Astrocyte (in vitro differentiated cells and primary cell): ENCODE measurements at regions not wholly inside any gene's neighbourhood (a gene's known extent, or its start where the extent isn't known, plus 50 kb on each side); places are given as distances from the start of the nearest gene placed in this dataset.
A peak's percentile ranks its signal among the peaks of the same experiment; 100 is the strongest.

Source experiments
- DNase-seq: peaks from one replicate; pipeline ENCODE4 v3.0.0-alpha.2; 2010; ENCODE audit warnings: low read depth
- FAIRE-seq: peaks from 2 replicates; lab custom pipeline; 2011; peaks lifted over from hg19 to GRCh38; lab: Jason Lieb, UNC
- H2AFZ ChIP-seq: 2 replicates; pipeline ENCODE4 v1.6.0; 2012; ENCODE audit warnings: low read depth, low read length, inconsistent platforms
- H3K27ac ChIP-seq: 2 replicates; pipeline ENCODE4 v1.5.1; 2011; ENCODE audit warnings: low read depth, low read length, inconsistent platforms
- H3K27me3 ChIP-seq: 2 replicates; pipeline ENCODE4 v1.6.0; 2011; ENCODE audit warnings: low read length, inconsistent platforms; ENCODE audit not compliant: insufficient read depth
- H3K36me3 ChIP-seq: 2 replicates; pipeline ENCODE4 v1.5.1; 2011; ENCODE audit warnings: low read length, inconsistent platforms; ENCODE audit not compliant: insufficient read depth
- H3K4me1 ChIP-seq: 2 replicates; pipeline ENCODE4 v1.5.1; 2011; ENCODE audit warnings: low read length, inconsistent platforms; ENCODE audit not compliant: insufficient read depth
- H3K4me2 ChIP-seq: 2 replicates; pipeline ENCODE4 v1.6.0; 2012; ENCODE audit warnings: low read length, inconsistent platforms
- H3K4me3 ChIP-seq: 2 replicates; pipeline ENCODE4 v1.5.1; 2011; ENCODE audit warnings: low read depth, mild to moderate bottlenecking, low read length, inconsistent platforms; ENCODE audit not compliant: insufficient read depth
- H3K79me2 ChIP-seq: 2 replicates; pipeline ENCODE4 v1.6.0; 2012; ENCODE audit warnings: mild to moderate bottlenecking, low read length, inconsistent platforms; ENCODE audit not compliant: insufficient read depth
- H3K9ac ChIP-seq: 2 replicates; pipeline ENCODE4 v1.6.0; 2012; ENCODE audit warnings: mild to moderate bottlenecking, low read length, inconsistent platforms
- H3K9me3 ChIP-seq: 2 replicates; pipeline ENCODE4 v1.5.1; 2012; ENCODE audit warnings: low read depth, mild to moderate bottlenecking, low read length, inconsistent platforms; ENCODE audit not compliant: insufficient read depth
- H4K20me1 ChIP-seq: 2 replicates; pipeline ENCODE4 v1.6.0; 2012; ENCODE audit warnings: low read length, inconsistent platforms; ENCODE audit not compliant: insufficient read depth
- H3K27ac Mint-ChIP-seq: one replicate; pipeline ENCODE4 v1.8.0; 2021; ENCODE audit warnings: mild to moderate bottlenecking, mixed read lengths; ENCODE audit not compliant: unreplicated experiment
- H3K27me3 Mint-ChIP-seq: one replicate; pipeline ENCODE4 v1.8.0; 2021; ENCODE audit warnings: low read depth, mixed read lengths; ENCODE audit not compliant: unreplicated experiment
- H3K36me3 Mint-ChIP-seq: one replicate; pipeline ENCODE4 v1.8.0; 2021; ENCODE audit warnings: low read depth, mixed read lengths; ENCODE audit not compliant: unreplicated experiment
- H3K4me1 Mint-ChIP-seq: one replicate; pipeline ENCODE4 v1.8.0; 2021; ENCODE audit warnings: low read depth, mixed read lengths; ENCODE audit not compliant: unreplicated experiment
- H3K4me3 Mint-ChIP-seq: one replicate; pipeline ENCODE4 v1.8.0; 2021; ENCODE audit warnings: mild to moderate bottlenecking, moderate library complexity, mixed read lengths; ENCODE audit not compliant: unreplicated experiment
- H3K9me3 Mint-ChIP-seq: one replicate; pipeline ENCODE4 v1.8.0; 2021; ENCODE audit warnings: mild to moderate bottlenecking, mixed read lengths; ENCODE audit not compliant: unreplicated experiment
- EZH2 ChIP-seq: IDR thresholded peaks from 2 replicates; pipeline ENCODE4 v1.6.1; 2012; ENCODE audit warnings: mild to moderate bottlenecking, low read length, inconsistent platforms; ENCODE audit not compliant: insufficient read depth
- TF ChIP-seq, protein P1 (sequence below): IDR thresholded peaks from 2 replicates; pipeline ENCODE4 v1.5.1; 2011; ENCODE audit warnings: low read depth, mild to moderate bottlenecking, inconsistent platforms, low read length, moderate library complexity; ENCODE audit not compliant: insufficient read depth

DNA sequence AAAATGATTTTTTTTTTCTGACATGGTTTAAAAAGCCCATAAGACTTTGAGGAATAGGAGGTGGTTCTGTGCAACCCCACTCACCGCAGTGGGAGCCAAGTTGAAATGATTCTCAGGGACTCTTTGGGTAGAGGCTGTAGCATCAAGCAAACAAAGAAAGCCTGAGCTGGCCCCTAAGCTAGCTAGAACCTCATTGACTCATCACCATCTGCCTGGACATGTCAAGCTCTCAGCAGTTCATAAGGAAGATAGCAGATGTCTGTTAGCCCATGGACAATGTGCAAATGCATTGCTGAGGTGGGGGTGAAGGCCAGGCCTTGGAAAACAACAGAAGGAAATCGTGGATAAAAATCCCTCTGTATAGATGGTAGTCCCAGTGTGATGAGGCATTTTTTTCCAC lies 234.8 kb downstream of the NR2F2 start:
- no peaks in the 10 kb centered on the region for H3K79me2 ChIP-seq
- Mint-ChIP-seq H3K4me3 (no peak overlapping the region), H3K4me1 (no peaks in the 10 kb centered on the region), H3K36me3 (no peaks in the 10 kb centered on the region), H3K27me3 (peaks cover 18% of the 10 kb centered on the region), H3K27ac (no peak overlapping the region), H3K9me3 (peaks cover 2% of the 10 kb centered on the region)
- TF ChIP-seq, protein P1, sequence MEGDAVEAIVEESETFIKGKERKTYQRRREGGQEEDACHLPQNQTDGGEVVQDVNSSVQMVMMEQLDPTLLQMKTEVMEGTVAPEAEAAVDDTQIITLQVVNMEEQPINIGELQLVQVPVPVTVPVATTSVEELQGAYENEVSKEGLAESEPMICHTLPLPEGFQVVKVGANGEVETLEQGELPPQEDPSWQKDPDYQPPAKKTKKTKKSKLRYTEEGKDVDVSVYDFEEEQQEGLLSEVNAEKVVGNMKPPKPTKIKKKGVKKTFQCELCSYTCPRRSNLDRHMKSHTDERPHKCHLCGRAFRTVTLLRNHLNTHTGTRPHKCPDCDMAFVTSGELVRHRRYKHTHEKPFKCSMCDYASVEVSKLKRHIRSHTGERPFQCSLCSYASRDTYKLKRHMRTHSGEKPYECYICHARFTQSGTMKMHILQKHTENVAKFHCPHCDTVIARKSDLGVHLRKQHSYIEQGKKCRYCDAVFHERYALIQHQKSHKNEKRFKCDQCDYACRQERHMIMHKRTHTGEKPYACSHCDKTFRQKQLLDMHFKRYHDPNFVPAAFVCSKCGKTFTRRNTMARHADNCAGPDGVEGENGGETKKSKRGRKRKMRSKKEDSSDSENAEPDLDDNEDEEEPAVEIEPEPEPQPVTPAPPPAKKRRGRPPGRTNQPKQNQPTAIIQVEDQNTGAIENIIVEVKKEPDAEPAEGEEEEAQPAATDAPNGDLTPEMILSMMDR, result no peak
- no peak for TF ChIP-seq EZH2
- no peak overlapping the region for H3K27ac ChIP-seq
- H3K4me3 ChIP-seq, result no peak overlapping the region
- H4K20me1 ChIP-seq, result no peaks in the 10 kb centered on the region
- H3K27me3 ChIP-seq, result no peaks in the 10 kb centered on the region
- no peak overlapping the region for H3K4me2 ChIP-seq
- no peak for FAIRE-seq
- H3K4me1 ChIP-seq, result no peaks in the 10 kb centered on the region
- H2AFZ ChIP-seq, result no peak overlapping the region
- H3K36me3 ChIP-seq, result no peaks in the 10 kb centered on the region
- no peak overlapping the region for H3K9ac ChIP-seq
- no peaks in the 10 kb centered on the region for H3K9me3 ChIP-seq
- no peak for DNase-seq

DNA sequence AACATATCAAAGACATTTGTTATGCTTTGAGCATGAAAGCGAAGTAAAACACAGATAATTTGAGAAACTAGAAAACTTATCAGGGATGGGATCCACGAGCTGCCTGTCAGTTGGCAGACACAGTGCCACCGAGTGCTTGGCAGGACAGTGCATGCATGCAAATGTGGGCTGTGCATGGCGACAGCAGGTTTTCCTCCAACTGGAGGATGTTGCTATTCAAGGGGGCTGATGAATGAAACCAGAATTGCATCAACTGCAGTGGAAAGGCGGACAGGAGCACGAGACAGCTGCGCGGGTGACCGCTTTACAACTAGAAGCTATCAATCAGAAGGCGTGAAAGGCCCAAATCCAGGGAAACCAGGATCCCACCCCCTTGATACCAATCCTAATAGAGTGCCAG lies 244.3 kb downstream of the NR2F2 start:
- Histone ChIP-seq H3K4me1 (no peaks in the 10 kb centered on the region), H3K9me3 (no peaks in the 10 kb centered on the region), H3K36me3 (no peaks in the 10 kb centered on the region), H3K9ac (no peak overlapping the region), H2AFZ (peak overlapping the region; percentile 2), H4K20me1 (no peaks in the 10 kb centered on the region), H3K4me3 (no peak overlapping the region), H3K27ac (no peak overlapping the region), H3K27me3 (no peaks in the 10 kb centered on the region), H3K79me2 (no peaks in the 10 kb centered on the region), H3K4me2 (no peak overlapping the region)
- Mint-ChIP-seq H3K4me3 (no peak overlapping the region), H3K27ac (no peak overlapping the region), H3K9me3 (no peaks in the 10 kb centered on the region), H3K4me1 (no peaks in the 10 kb centered on the region), H3K36me3 (no peaks in the 10 kb centered on the region), H3K27me3 (peaks cover 9% of the 10 kb centered on the region)
- DNase-seq (no peak), FAIRE-seq (no peak)
- TF ChIP-seq, protein P1, result no peak
- TF ChIP-seq EZH2, result no peak

DNA sequence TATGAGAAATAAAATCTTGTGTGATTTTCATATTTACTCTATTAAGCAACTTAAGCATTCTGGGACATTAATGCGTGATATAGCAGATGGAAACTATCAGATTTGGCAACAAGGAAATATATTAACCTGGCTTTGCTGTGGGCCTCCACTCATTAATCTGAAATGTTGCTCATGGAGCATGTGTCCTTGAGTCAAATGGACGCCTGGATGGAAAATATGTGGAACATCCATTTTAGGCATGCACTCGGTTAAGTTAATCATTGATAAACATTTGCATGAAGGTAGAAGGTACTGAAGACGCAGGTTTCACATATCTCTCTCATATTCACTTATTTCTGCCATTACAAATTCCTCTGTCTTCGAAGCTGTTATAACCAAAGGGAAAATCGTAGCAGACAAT lies 246.1 kb downstream of the NR2F2 start:
- Histone ChIP-seq H3K27me3 (no peaks in the 10 kb centered on the region), H3K4me2 (no peak overlapping the region), H3K4me1 (no peaks in the 10 kb centered on the region), H2AFZ (no peak overlapping the region), H3K79me2 (no peaks in the 10 kb centered on the region), H3K36me3 (no peaks in the 10 kb centered on the region), H3K4me3 (no peak overlapping the region), H3K27ac (no peak overlapping the region), H3K9me3 (no peaks in the 10 kb centered on the region), H4K20me1 (no peaks in the 10 kb centered on the region), H3K9ac (no peak overlapping the region)
- Mint-ChIP-seq H3K27ac (no peak overlapping the region), H3K9me3 (no peaks in the 10 kb centered on the region), H3K36me3 (no peaks in the 10 kb centered on the region), H3K4me3 (no peak overlapping the region), H3K27me3 (peaks cover 13% of the 10 kb centered on the region), H3K4me1 (no peaks in the 10 kb centered on the region)
- FAIRE-seq (no peak), DNase-seq (no peak)
- no peak for TF ChIP-seq EZH2
- TF ChIP-seq, protein P1, result no peak
